Endodermal cell (in vitro differentiated cells): ENCODE measurements at regions not wholly inside any gene's neighbourhood (a gene's known extent, or its start where the extent isn't known, plus 50 kb on each side); places are given as distances from the start of the nearest gene placed in this dataset.
"Not testable (repeated sequence)": the region's sequence is repeated elsewhere in the genome, so short reads cannot be mapped to it uniquely, and the experiment has no call there.

Experiments used
- DNase-seq: peaks from one replicate; pipeline ENCODE4 v3.0.0-alpha.2; 2017
- H3K27ac ChIP-seq: 2 replicates; pipeline ENCODE4 v1.5.1; 2013; ENCODE audit warnings: mild to moderate bottlenecking, low read depth, low read length, moderate library complexity
- H3K27me3 ChIP-seq: 2 replicates; pipeline ENCODE4 v1.6.1; 2013; ENCODE audit warnings: mild to moderate bottlenecking, low read length, moderate library complexity; ENCODE audit not compliant: insufficient read depth, control insufficient read depth, poor library complexity, severe bottlenecking
- H3K36me3 ChIP-seq: 2 replicates; pipeline ENCODE4 v1.7.0; 2013; ENCODE audit warnings: mild to moderate bottlenecking, low read length, moderate library complexity; ENCODE audit not compliant: control insufficient read depth, insufficient read depth
- H3K4me1 ChIP-seq: one replicate; pipeline ENCODE4 v1.7.0; 2013; ENCODE audit warnings: low read length; ENCODE audit not compliant: control insufficient read depth, insufficient read depth
- H3K4me3 ChIP-seq: 2 replicates; pipeline ENCODE4 v1.5.1; 2013; ENCODE audit warnings: mild to moderate bottlenecking, low read length, moderate library complexity
- H3K9ac ChIP-seq: 2 replicates; pipeline ENCODE4 v1.6.1; 2013; ENCODE audit warnings: mild to moderate bottlenecking, low read length, moderate library complexity; ENCODE audit not compliant: poor library complexity, severe bottlenecking; ENCODE audit errors: extremely low read depth
- H3K9me3 ChIP-seq: 2 replicates; pipeline ENCODE4 v1.6.1; 2013; ENCODE audit warnings: mild to moderate bottlenecking, low read length, moderate library complexity; ENCODE audit not compliant: control insufficient read depth
- H3K27ac Mint-ChIP-seq: 2 replicates; pipeline ENCODE4 v1.8.0; 2020; ENCODE audit warnings: mixed read lengths
- H3K27me3 Mint-ChIP-seq: 2 replicates; pipeline ENCODE4 v1.8.0; 2021; ENCODE audit warnings: mild to moderate bottlenecking, mixed read lengths; ENCODE audit not compliant: insufficient read depth
- H3K36me3 Mint-ChIP-seq: 2 replicates; pipeline ENCODE4 v1.8.0; 2020; ENCODE audit warnings: low read depth, mixed read lengths
- H3K4me1 Mint-ChIP-seq: 2 replicates; pipeline ENCODE4 v1.8.0; 2020; ENCODE audit warnings: mixed read lengths
- H3K4me3 Mint-ChIP-seq: 2 replicates; pipeline ENCODE4 v1.8.0; 2020; ENCODE audit warnings: mild to moderate bottlenecking, moderate library complexity, mixed read lengths
- H3K9me3 Mint-ChIP-seq: 2 replicates; pipeline ENCODE4 v1.8.0; 2020; ENCODE audit warnings: mild to moderate bottlenecking, mixed read lengths
- WGBS, 2 experiments: methylation state at CpG; one replicate each; pipeline versions ENCODE4 v1.1.5 to v1.1.7; 2013; ENCODE audit warnings: missing lambda C conversion rate in 2 of 2, mixed read lengths in 1 of 2; ENCODE audit not compliant: insufficient coverage in 1 of 2, insufficient read length in 1 of 2; 5-methylcytosine and 5-hydroxymethylcytosine counted together
- TF ChIP-seq, protein P1 (sequence below): fragments of 200-600 bp; sonication (generic); conservative IDR thresholded peaks from 2 replicates; pipeline ENCODE4 v1.5.0; 2021; ENCODE audit warnings: antibody characterized with exemption, mild to moderate bottlenecking

DNA sequence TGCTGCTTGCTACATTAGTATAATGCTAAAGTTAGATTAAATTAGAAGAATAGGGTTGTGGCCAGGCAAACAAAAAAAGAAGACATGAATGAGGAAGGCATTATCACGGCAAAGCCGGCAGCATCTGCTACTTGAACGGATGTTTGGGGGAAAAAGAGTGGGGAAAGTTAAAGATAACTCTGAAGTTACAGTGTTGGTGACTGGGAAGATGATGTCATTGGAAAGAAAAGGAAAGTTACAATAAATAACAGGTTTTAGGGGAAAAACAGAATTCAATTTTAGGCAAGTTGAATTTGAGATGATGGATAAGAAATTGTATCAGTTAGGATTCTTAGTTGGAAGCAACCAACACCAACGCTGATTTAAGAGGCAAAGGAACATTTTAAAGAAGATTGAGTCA lies 74.2 kb upstream of the NRN1 start:
- TF ChIP-seq, protein P1, sequence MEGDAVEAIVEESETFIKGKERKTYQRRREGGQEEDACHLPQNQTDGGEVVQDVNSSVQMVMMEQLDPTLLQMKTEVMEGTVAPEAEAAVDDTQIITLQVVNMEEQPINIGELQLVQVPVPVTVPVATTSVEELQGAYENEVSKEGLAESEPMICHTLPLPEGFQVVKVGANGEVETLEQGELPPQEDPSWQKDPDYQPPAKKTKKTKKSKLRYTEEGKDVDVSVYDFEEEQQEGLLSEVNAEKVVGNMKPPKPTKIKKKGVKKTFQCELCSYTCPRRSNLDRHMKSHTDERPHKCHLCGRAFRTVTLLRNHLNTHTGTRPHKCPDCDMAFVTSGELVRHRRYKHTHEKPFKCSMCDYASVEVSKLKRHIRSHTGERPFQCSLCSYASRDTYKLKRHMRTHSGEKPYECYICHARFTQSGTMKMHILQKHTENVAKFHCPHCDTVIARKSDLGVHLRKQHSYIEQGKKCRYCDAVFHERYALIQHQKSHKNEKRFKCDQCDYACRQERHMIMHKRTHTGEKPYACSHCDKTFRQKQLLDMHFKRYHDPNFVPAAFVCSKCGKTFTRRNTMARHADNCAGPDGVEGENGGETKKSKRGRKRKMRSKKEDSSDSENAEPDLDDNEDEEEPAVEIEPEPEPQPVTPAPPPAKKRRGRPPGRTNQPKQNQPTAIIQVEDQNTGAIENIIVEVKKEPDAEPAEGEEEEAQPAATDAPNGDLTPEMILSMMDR, result no peak
- WGBS, 2 experiments, result 89 to 96% methylated on average over 4 of the region's 4 CpGs
- no peaks in the 10 kb centered on the region for H3K36me3 Mint-ChIP-seq

DNA sequence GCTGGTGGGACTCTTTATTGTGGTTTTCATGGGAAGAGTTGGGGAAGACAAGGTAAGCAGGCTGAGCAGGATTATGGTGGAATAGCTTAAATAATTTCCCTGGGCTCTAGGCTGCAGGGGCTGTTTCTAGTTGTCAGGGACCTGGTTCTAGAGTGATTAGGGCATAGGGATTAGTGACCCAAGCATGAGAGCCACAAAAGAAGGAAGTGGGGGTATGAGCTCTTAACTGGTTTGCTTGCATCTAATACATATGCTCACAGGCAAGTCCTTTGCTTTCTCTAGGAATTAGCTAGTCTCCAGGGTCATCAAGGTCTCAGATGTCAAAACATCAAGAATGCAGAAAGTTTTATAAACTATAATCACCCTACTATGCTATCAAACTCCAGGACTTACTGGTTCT lies 67.5 kb upstream of the NRN1 start:
- Mint-ChIP-seq H3K27me3 (no peaks in the 10 kb centered on the region), H3K36me3 (no peaks in the 10 kb centered on the region), H3K27ac (no peak overlapping the region), H3K9me3 (peaks cover 10% of the 10 kb centered on the region), H3K4me1 (no peaks in the 10 kb centered on the region), H3K4me3 (no peak overlapping the region)
- H3K4me1 ChIP-seq, result no peaks in the 10 kb centered on the region
- TF ChIP-seq, protein P1, result no peak
- no peak overlapping the region for H3K9ac ChIP-seq
- H3K27ac ChIP-seq, result no peak overlapping the region
- no peaks in the 10 kb centered on the region for H3K36me3 ChIP-seq
- H3K27me3 ChIP-seq, result no peaks in the 10 kb centered on the region
- H3K4me3 ChIP-seq, result no peak overlapping the region
- no peaks in the 10 kb centered on the region for H3K9me3 ChIP-seq
- DNase-seq, result no peak

More for the DNA sequence above, 74.2 kb upstream of the NRN1 start:
- Mint-ChIP-seq H3K4me3 (no peak overlapping the region), H3K4me1 (no peaks in the 10 kb centered on the region), H3K9me3 (no peaks in the 10 kb centered on the region), H3K27me3 (peaks cover 6% of the 10 kb centered on the region), H3K27ac (no peak overlapping the region)
- no peak overlapping the region for H3K9ac ChIP-seq
- no peak for DNase-seq
- H3K9me3 ChIP-seq, result no peaks in the 10 kb centered on the region
- no peak overlapping the region for H3K27ac ChIP-seq
- H3K4me3 ChIP-seq, result no peak overlapping the region
- H3K4me1 ChIP-seq, result no peaks in the 10 kb centered on the region
- H3K36me3 ChIP-seq, result no peaks in the 10 kb centered on the region
- H3K27me3 ChIP-seq, result no peaks in the 10 kb centered on the region

DNA sequence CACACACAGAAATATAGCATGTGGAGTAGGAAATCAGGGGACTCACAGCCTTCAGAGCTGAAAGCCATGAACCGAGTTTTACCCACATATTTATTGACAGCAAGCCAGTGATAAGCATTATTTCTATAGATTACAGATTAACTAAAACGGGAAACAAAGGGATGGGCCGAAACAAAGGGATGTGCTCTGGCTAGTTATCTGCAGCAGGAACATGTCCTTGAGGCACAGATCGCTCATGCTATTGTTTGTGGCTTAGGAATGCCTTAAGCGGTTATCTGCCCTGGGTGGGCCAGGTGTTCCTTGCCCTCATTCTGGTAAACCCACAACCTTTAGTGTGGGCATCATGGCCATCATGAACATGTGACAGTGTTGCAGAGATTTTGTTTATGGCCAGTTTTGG lies 61.4 kb upstream of the NRN1 start:
- not testable (repeated sequence) for H3K27me3 Mint-ChIP-seq, H3K4me3 Mint-ChIP-seq, H3K27me3 ChIP-seq, DNase-seq, H3K9ac ChIP-seq, H3K4me1 Mint-ChIP-seq, H3K4me3 ChIP-seq, H3K36me3 ChIP-seq, H3K4me1 ChIP-seq, H3K27ac Mint-ChIP-seq, H3K27ac ChIP-seq, H3K36me3 Mint-ChIP-seq
- peaks cover 32% of the 10 kb centered on the region for H3K9me3 Mint-ChIP-seq
- WGBS, 2 experiments, result 90 to 100% methylated on average over 3 to 5 of the region's 5 CpGs
- peaks cover 13% of the 10 kb centered on the region for H3K9me3 ChIP-seq

DNA sequence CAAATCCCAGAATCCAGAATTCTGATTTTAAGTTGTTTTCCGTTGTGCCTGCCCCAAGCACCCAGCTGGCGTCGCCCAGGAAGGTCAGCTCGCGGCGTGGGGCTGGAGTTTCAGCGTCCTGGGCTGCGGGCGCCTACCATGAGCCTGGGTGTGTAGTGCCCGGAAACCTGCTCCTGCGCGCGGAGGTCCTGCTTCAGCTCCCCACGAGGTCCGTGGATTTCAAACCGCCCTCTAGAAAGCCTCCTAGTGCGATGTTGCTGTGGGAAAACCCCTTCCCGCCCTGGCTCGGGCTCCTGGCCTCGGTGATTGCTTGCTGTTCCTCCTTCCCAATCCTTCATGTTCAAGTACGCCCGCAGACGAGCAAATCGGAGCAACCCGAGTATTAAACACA lies 51.3 kb upstream of the NRN1 start:
- H3K27me3 Mint-ChIP-seq, result no peaks in the 10 kb centered on the region
- H3K27me3 ChIP-seq, result peaks cover 7% of the 10 kb centered on the region
- DNase-seq, result no peak
- H3K4me1 Mint-ChIP-seq, result no peaks in the 10 kb centered on the region
- H3K4me1 ChIP-seq, result no peaks in the 10 kb centered on the region
- no peaks in the 10 kb centered on the region for H3K9me3 ChIP-seq
- H3K36me3 Mint-ChIP-seq, result no peaks in the 10 kb centered on the region
- no peaks in the 10 kb centered on the region for H3K9me3 Mint-ChIP-seq
- H3K4me3 Mint-ChIP-seq, result no peak overlapping the region
- no peak overlapping the region for H3K27ac Mint-ChIP-seq
- H3K36me3 ChIP-seq, result no peaks in the 10 kb centered on the region
- H3K27ac ChIP-seq, result no peak overlapping the region
- H3K9ac ChIP-seq, result no peak overlapping the region
- TF ChIP-seq, protein P1, result no peak
- H3K4me3 ChIP-seq, result no peak overlapping the region
- WGBS, 2 experiments, result 87 to 88% methylated on average over 19 to 25 of the region's 25 CpGs
